Endodermal cell (in vitro differentiated cells): ENCODE measurements at regions not wholly inside any gene's neighbourhood (a gene's known extent, or its start where the extent isn't known, plus 50 kb on each side); places are given as distances from the start of the nearest gene placed in this dataset.

ENCODE experiments used
- DNase-seq: peaks from one replicate; pipeline ENCODE4 v3.0.0-alpha.2; 2017
- H3K27ac ChIP-seq: 2 replicates; pipeline ENCODE4 v1.5.1; 2013; ENCODE audit warnings: mild to moderate bottlenecking, low read depth, low read length, moderate library complexity
- H3K27me3 ChIP-seq: 2 replicates; pipeline ENCODE4 v1.6.1; 2013; ENCODE audit warnings: mild to moderate bottlenecking, low read length, moderate library complexity; ENCODE audit not compliant: insufficient read depth, control insufficient read depth, poor library complexity, severe bottlenecking
- H3K36me3 ChIP-seq: 2 replicates; pipeline ENCODE4 v1.7.0; 2013; ENCODE audit warnings: mild to moderate bottlenecking, low read length, moderate library complexity; ENCODE audit not compliant: control insufficient read depth, insufficient read depth
- H3K4me1 ChIP-seq: one replicate; pipeline ENCODE4 v1.7.0; 2013; ENCODE audit warnings: low read length; ENCODE audit not compliant: control insufficient read depth, insufficient read depth
- H3K4me3 ChIP-seq: 2 replicates; pipeline ENCODE4 v1.5.1; 2013; ENCODE audit warnings: mild to moderate bottlenecking, low read length, moderate library complexity
- H3K9ac ChIP-seq: 2 replicates; pipeline ENCODE4 v1.6.1; 2013; ENCODE audit warnings: mild to moderate bottlenecking, low read length, moderate library complexity; ENCODE audit not compliant: poor library complexity, severe bottlenecking; ENCODE audit errors: extremely low read depth
- H3K9me3 ChIP-seq: 2 replicates; pipeline ENCODE4 v1.6.1; 2013; ENCODE audit warnings: mild to moderate bottlenecking, low read length, moderate library complexity; ENCODE audit not compliant: control insufficient read depth
- H3K27ac Mint-ChIP-seq: 2 replicates; pipeline ENCODE4 v1.8.0; 2020; ENCODE audit warnings: mixed read lengths
- H3K27me3 Mint-ChIP-seq: 2 replicates; pipeline ENCODE4 v1.8.0; 2021; ENCODE audit warnings: mild to moderate bottlenecking, mixed read lengths; ENCODE audit not compliant: insufficient read depth
- H3K36me3 Mint-ChIP-seq: 2 replicates; pipeline ENCODE4 v1.8.0; 2020; ENCODE audit warnings: low read depth, mixed read lengths
- H3K4me1 Mint-ChIP-seq: 2 replicates; pipeline ENCODE4 v1.8.0; 2020; ENCODE audit warnings: mixed read lengths
- H3K4me3 Mint-ChIP-seq: 2 replicates; pipeline ENCODE4 v1.8.0; 2020; ENCODE audit warnings: mild to moderate bottlenecking, moderate library complexity, mixed read lengths
- H3K9me3 Mint-ChIP-seq: 2 replicates; pipeline ENCODE4 v1.8.0; 2020; ENCODE audit warnings: mild to moderate bottlenecking, mixed read lengths
- WGBS, 2 experiments: methylation state at CpG; one replicate each; pipeline versions ENCODE4 v1.1.5 to v1.1.7; 2013; ENCODE audit warnings: missing lambda C conversion rate in 2 of 2, mixed read lengths in 1 of 2; ENCODE audit not compliant: insufficient coverage in 1 of 2, insufficient read length in 1 of 2; 5-methylcytosine and 5-hydroxymethylcytosine counted together
- TF ChIP-seq, protein P1 (sequence below): fragments of 200-600 bp; sonication (generic); conservative IDR thresholded peaks from 2 replicates; pipeline ENCODE4 v1.5.0; 2021; ENCODE audit warnings: antibody characterized with exemption, mild to moderate bottlenecking

DNA sequence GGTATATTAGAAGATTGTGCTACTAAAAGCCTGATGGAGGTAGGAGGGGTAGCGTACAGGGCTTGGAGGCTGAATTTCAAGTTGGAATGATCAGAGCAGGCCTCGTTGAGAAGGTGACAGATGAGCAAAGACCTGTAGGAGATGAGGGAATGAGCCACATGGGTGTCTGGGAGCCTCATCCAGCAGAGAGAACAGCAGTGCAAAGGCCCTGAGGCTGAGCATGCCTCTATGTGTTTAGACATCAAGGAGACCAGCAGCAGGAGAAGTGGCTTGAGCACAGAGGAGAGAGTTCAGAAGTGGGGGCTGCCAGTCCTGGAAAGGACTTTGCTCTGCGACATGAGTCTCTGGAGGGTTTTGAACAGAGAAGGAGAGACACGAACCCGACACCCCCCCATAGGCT lies 111.7 kb downstream of the TMEM130 start:
- H3K4me1 Mint-ChIP-seq, result no peaks in the 10 kb centered on the region
- H3K4me1 ChIP-seq, result no peaks in the 10 kb centered on the region
- no peaks in the 10 kb centered on the region for H3K36me3 ChIP-seq
- H3K9me3 ChIP-seq, result no peaks in the 10 kb centered on the region
- no peak overlapping the region for H3K27ac ChIP-seq
- H3K9me3 Mint-ChIP-seq, result no peaks in the 10 kb centered on the region
- no peak overlapping the region for H3K9ac ChIP-seq
- no peak overlapping the region for H3K27ac Mint-ChIP-seq
- no peaks in the 10 kb centered on the region for H3K27me3 Mint-ChIP-seq
- no peak overlapping the region for H3K4me3 Mint-ChIP-seq
- no peak for DNase-seq
- H3K27me3 ChIP-seq, result no peaks in the 10 kb centered on the region
- no peaks in the 10 kb centered on the region for H3K36me3 Mint-ChIP-seq
- no peak overlapping the region for H3K4me3 ChIP-seq
- TF ChIP-seq, protein P1, sequence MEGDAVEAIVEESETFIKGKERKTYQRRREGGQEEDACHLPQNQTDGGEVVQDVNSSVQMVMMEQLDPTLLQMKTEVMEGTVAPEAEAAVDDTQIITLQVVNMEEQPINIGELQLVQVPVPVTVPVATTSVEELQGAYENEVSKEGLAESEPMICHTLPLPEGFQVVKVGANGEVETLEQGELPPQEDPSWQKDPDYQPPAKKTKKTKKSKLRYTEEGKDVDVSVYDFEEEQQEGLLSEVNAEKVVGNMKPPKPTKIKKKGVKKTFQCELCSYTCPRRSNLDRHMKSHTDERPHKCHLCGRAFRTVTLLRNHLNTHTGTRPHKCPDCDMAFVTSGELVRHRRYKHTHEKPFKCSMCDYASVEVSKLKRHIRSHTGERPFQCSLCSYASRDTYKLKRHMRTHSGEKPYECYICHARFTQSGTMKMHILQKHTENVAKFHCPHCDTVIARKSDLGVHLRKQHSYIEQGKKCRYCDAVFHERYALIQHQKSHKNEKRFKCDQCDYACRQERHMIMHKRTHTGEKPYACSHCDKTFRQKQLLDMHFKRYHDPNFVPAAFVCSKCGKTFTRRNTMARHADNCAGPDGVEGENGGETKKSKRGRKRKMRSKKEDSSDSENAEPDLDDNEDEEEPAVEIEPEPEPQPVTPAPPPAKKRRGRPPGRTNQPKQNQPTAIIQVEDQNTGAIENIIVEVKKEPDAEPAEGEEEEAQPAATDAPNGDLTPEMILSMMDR, result no peak
- WGBS, 2 experiments, result 83 to 91% methylated on average over 2 to 5 of the region's 5 CpGs

DNA sequence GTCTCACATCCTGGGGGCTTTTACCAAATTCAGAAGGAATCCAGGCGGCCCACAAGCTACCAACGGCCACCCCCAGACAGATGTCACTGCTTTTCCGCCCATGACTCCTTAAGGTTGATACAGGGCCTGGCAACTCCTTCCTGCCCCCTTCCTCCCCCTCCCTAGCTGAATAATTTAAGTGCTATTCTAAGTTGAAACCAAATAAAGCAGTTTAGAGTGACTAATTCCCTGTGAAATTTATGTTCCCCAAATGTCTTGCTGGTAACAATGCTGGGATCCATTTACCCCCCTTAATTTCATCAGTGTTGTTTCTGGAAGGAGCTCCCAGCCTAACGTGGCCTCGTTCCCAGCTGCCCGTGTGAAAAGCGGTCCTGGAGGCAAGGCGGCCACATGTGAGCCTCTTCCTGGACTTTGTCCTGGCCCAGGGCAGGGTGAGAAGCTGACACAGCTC lies 109.6 kb downstream of the TMEM130 start:
- DNase-seq, result no peak

DNA sequence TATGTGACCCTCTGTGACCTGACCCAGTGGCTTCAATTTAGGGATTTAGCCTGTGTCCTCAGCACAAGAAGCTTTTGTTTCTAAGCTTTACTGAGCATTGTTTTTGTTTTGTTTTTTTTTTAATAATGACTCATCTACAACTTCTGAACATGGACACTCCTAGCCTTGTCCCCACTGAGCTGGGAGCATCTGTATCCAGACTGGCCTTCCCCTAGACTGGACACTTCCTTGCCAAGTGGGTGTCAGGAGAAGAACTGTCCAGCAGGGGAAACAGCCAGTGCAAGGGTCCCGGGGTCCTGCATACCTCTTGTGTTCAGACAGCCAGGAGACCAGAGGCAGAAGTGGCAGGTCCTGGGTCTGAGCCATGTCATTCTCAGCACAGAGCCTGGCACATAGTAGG lies 108.6 kb downstream of the TMEM130 start:
- DNase-seq, result no peak
- no peaks in the 10 kb centered on the region for H3K9me3 Mint-ChIP-seq
- no peaks in the 10 kb centered on the region for H3K4me1 Mint-ChIP-seq
- no peak overlapping the region for H3K27ac ChIP-seq
- H3K36me3 ChIP-seq, result no peaks in the 10 kb centered on the region
- no peaks in the 10 kb centered on the region for H3K4me1 ChIP-seq
- 82 to 91% methylated on average over 1 of the region's 1 CpG for WGBS, 2 experiments
- H3K9ac ChIP-seq, result no peak overlapping the region
- TF ChIP-seq, protein P1, result peak; percentile 20
- no peak overlapping the region for H3K27ac Mint-ChIP-seq
- H3K4me3 ChIP-seq, result no peak overlapping the region
- H3K36me3 Mint-ChIP-seq, result no peaks in the 10 kb centered on the region
- H3K27me3 Mint-ChIP-seq, result no peaks in the 10 kb centered on the region
- H3K27me3 ChIP-seq, result no peaks in the 10 kb centered on the region
- no peaks in the 10 kb centered on the region for H3K9me3 ChIP-seq
- H3K4me3 Mint-ChIP-seq, result no peak overlapping the region

More for the DNA sequence above, 109.6 kb downstream of the TMEM130 start:
- peak overlapping the region; percentile 62 for H3K27ac Mint-ChIP-seq
- no peaks in the 10 kb centered on the region for H3K4me1 ChIP-seq
- no peak overlapping the region for H3K4me3 Mint-ChIP-seq
- H3K9ac ChIP-seq, result no peak overlapping the region
- no peaks in the 10 kb centered on the region for H3K4me1 Mint-ChIP-seq
- WGBS, 2 experiments, result 70 to 87% methylated on average over 2 to 8 of the region's 8 CpGs
- no peaks in the 10 kb centered on the region for H3K36me3 ChIP-seq
- no peaks in the 10 kb centered on the region for H3K9me3 Mint-ChIP-seq
- no peaks in the 10 kb centered on the region for H3K9me3 ChIP-seq
- no peak overlapping the region for H3K27ac ChIP-seq
- no peaks in the 10 kb centered on the region for H3K27me3 ChIP-seq
- no peak overlapping the region for H3K4me3 ChIP-seq
- H3K36me3 Mint-ChIP-seq, result no peaks in the 10 kb centered on the region
- no peaks in the 10 kb centered on the region for H3K27me3 Mint-ChIP-seq
- TF ChIP-seq, protein P1, result no peak
